Loucy (cell line): ENCODE measurements at regions not wholly inside any gene's neighbourhood (a gene's known extent, or its start where the extent isn't known, plus 50 kb on each side); places are given as distances from the start of the nearest gene placed in this dataset.

Experiments used
- EZH2phosphoT487 ChIP-seq: fragments of 200-600 bp; IDR thresholded peaks from 2 replicates; pipeline ENCODE4 v1.6.1; 2018; ENCODE audit warnings: antibody characterized with exemption, mild to moderate bottlenecking, moderate library complexity, borderline replicate concordance
- TF ChIP-seq, protein P1 (sequence below): fragments of 200-600 bp; sonication (generic); conservative IDR thresholded peaks from 2 replicates; pipeline ENCODE4 v1.5.1; 2014; ENCODE audit warnings: mild to moderate bottlenecking, antibody characterized with exemption, low read length

DNA sequence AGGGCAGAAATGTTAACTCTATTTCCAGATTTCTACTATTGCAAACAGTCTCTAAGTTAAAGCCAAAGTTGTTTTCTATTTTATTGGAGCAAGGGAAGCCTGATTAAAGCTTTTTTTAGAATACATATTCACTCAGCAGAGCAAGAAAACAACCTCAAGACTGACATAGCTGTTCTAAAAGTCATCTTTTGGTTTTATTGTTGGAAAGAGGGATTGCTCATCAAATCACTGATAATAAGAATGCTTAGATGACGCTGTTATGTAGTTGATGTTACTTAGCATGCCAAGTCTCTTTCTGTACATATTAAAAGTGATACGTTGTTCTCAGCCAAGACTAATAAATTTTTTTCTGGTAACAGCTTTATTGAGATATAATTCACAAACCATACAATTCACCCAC lies 172.6 kb upstream of the LAMA2 start:
- TF ChIP-seq, protein P1, sequence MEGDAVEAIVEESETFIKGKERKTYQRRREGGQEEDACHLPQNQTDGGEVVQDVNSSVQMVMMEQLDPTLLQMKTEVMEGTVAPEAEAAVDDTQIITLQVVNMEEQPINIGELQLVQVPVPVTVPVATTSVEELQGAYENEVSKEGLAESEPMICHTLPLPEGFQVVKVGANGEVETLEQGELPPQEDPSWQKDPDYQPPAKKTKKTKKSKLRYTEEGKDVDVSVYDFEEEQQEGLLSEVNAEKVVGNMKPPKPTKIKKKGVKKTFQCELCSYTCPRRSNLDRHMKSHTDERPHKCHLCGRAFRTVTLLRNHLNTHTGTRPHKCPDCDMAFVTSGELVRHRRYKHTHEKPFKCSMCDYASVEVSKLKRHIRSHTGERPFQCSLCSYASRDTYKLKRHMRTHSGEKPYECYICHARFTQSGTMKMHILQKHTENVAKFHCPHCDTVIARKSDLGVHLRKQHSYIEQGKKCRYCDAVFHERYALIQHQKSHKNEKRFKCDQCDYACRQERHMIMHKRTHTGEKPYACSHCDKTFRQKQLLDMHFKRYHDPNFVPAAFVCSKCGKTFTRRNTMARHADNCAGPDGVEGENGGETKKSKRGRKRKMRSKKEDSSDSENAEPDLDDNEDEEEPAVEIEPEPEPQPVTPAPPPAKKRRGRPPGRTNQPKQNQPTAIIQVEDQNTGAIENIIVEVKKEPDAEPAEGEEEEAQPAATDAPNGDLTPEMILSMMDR: no peak
- TF ChIP-seq EZH2phosphoT487: no peak
